Right lobe of liver (tissue), 4 donors: ENCODE measurements at regions not wholly inside any gene's neighbourhood (a gene's known extent, or its start where the extent isn't known, plus 50 kb on each side); places are given as distances from the start of the nearest gene placed in this dataset.

Source experiments
- CTCF ChIP-seq, 4 donors: fragments of 200-600 bp in 3 of 4; fragments of 450-650 bp in 1 of 4; IDR thresholded peaks; one replicate each; pipeline versions ENCODE4 v1.5.1 to v1.8.0; 2016 to 2022; ENCODE audit warnings: antibody characterized with exemption in 4 of 4, mild to moderate bottlenecking in 2 of 4
- POLR2A ChIP-seq: fragments of 450-650 bp; IDR thresholded peaks from one replicate; pipeline ENCODE4 v1.6.1; 2017; ENCODE audit warnings: antibody characterized with exemption, mild to moderate bottlenecking
- donor health status: DM: no; HTN: no; CAD: no.
- donor health status: DM: no; HTN: no; CAD: no.
- donor health status: DM: no; HTN: yes; CAD: no.

GRCh38 chr20:41748051-41748450, 129.9 kb upstream of the CHD6 start:
- TF ChIP-seq CTCF (IDR thresholded peaks at IDR 0.05) (no peak), POLR2A (no peak)
